Peyer's patch (tissue), 4 donors: ENCODE measurements at regions not wholly inside any gene's neighbourhood (a gene's known extent, or its start where the extent isn't known, plus 50 kb on each side); places are given as distances from the start of the nearest gene placed in this dataset.

Experiments used
- DNase-seq, 3 donors: peaks; one replicate each; pipeline ENCODE4 v3.0.0-alpha.2; 2017 to 2019
- H3K27ac ChIP-seq, 4 donors: fragments of 200-600 bp; sonication (generic); one replicate each; pipeline ENCODE4 v1.5.1; 2016 to 2019
- H3K27me3 ChIP-seq, 2 donors: fragments of 200-600 bp; sonication (generic); one replicate each; pipeline ENCODE4 v1.5.1; 2019
- H3K36me3 ChIP-seq, 3 donors: fragments of 200-600 bp; sonication (generic); one replicate each; pipeline ENCODE4 v1.5.1; 2016 to 2019
- H3K4me1 ChIP-seq, 4 donors: fragments of 200-600 bp; sonication (generic); one replicate each; pipeline ENCODE4 v1.5.1; 2016 to 2019
- H3K4me3 ChIP-seq, 4 donors: fragments of 200-600 bp; sonication (generic); 1 replicate in 3 of 4; 2 replicates in 1 of 4; pipeline ENCODE4 v1.5.1; 2016 to 2019; ENCODE audit warnings: mild to moderate bottlenecking in 1 of 4
- H3K9me3 ChIP-seq, 4 donors: fragments of 200-600 bp; sonication (generic); one replicate each; pipeline ENCODE4 v1.5.1; 2016 to 2019; ENCODE audit warnings: mild to moderate bottlenecking in 1 of 4
- POLR2A ChIP-seq, 2 donors: fragments of 450-650 bp; IDR thresholded peaks; one replicate each; pipeline ENCODE4 v1.5.1; 2017; ENCODE audit warnings: antibody characterized with exemption in 2 of 2, mild to moderate bottlenecking in 2 of 2, moderate library complexity in 2 of 2
- TF ChIP-seq, protein P1 (sequence below), 6 experiments: fragments of 450-650 bp in 4 of 6; fragments of 200-600 bp in 2 of 6; sonication (generic) in 1 of 6; IDR thresholded peaks; one replicate each; pipeline ENCODE4 v1.5.1; 2017 to 2019; ENCODE audit warnings: antibody characterized with exemption in 6 of 6, mild to moderate bottlenecking in 3 of 6, moderate library complexity in 1 of 6

DNA sequence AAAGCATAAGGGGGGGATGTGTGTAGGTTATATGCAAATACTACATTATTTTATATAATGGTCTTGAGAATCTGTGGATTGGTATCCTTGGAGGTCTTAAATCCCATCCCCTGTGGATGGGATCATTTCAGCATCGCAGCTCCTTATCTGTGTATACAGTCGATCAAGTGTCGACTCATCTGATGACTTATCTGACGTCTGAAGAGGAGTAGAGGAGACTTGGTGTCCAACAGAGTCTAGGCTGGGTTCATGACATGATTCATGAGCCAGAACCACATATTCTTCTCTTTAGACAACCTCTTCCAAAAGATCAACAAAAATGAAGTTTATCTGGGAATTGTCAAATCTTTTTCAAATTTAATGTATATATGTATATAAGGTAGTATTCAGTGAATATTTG lies 220.7 kb downstream of the NR2F2 start:
- DNase-seq, result no peak
- Histone ChIP-seq H3K4me1 (no peaks in the 10 kb centered on the region), H3K27ac (no peak overlapping the region), H3K27me3 (no peaks in the 10 kb centered on the region), H3K4me3 (no peak overlapping the region), H3K9me3 (no peaks in the 10 kb centered on the region), H3K36me3 (no peaks in the 10 kb centered on the region)
- no peak for TF ChIP-seq POLR2A (IDR thresholded peaks at IDR 0.05)
- TF ChIP-seq, protein P1, sequence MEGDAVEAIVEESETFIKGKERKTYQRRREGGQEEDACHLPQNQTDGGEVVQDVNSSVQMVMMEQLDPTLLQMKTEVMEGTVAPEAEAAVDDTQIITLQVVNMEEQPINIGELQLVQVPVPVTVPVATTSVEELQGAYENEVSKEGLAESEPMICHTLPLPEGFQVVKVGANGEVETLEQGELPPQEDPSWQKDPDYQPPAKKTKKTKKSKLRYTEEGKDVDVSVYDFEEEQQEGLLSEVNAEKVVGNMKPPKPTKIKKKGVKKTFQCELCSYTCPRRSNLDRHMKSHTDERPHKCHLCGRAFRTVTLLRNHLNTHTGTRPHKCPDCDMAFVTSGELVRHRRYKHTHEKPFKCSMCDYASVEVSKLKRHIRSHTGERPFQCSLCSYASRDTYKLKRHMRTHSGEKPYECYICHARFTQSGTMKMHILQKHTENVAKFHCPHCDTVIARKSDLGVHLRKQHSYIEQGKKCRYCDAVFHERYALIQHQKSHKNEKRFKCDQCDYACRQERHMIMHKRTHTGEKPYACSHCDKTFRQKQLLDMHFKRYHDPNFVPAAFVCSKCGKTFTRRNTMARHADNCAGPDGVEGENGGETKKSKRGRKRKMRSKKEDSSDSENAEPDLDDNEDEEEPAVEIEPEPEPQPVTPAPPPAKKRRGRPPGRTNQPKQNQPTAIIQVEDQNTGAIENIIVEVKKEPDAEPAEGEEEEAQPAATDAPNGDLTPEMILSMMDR (IDR thresholded peaks at IDR 0.05), result no peak

DNA sequence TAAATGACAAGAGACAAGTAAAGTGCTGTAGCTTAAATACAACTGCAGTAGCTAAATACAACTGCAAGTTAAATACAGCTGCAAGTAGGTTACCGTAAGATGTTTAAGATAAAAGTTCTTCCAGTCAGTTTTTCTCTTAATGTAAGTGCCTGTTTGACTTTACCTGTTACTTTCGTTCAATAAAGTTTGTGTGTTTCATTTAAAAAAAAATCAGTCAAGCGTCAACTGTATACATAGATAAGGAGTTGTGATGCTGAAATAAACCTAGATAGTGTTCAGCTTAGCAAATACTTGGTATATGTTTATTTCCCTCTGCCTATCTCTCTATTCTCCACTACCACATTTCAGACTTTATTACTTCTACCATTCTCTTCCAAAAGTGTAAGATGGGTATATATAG lies 221.2 kb downstream of the NR2F2 start:
- Histone ChIP-seq H3K36me3 (no peaks in the 10 kb centered on the region), H3K27me3 (no peaks in the 10 kb centered on the region), H3K4me3 (no peak overlapping the region), H3K27ac (no peak overlapping the region), H3K4me1 (no peaks in the 10 kb centered on the region), H3K9me3 (no peaks in the 10 kb centered on the region)
- DNase-seq, result no peak
- TF ChIP-seq, protein P1 (IDR thresholded peaks at IDR 0.05), result no peak
- TF ChIP-seq POLR2A (IDR thresholded peaks at IDR 0.05), result no peak

DNA sequence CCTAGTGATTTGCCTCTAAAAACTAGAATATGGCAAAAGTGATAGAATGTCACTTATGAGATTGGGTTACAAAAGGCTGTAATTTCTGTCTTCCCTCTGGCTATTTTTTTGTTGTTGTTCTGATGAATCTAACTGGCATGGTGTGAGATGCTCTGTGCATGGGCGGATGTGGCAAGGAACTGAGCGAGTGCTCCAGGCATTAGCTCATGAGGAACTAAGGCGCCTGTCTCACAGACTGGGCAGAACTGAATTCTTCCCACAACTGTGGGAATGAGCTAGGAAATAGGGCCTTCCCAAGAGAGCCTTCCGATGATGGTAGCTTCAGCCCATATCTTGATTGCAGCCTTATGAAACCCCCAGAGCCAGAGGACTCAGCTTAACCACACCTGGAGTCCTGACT lies 222.5 kb downstream of the NR2F2 start:
- TF ChIP-seq, protein P1 (IDR thresholded peaks at IDR 0.05), result no peak
- TF ChIP-seq POLR2A (IDR thresholded peaks at IDR 0.05), result no peak
- Histone ChIP-seq H3K4me1 (no peaks in the 10 kb centered on the region), H3K36me3 (no peaks in the 10 kb centered on the region), H3K27me3 (no peaks in the 10 kb centered on the region), H3K4me3 (no peak overlapping the region), H3K9me3 (no peaks in the 10 kb centered on the region), H3K27ac (no peak overlapping the region)
- no peak for DNase-seq

DNA sequence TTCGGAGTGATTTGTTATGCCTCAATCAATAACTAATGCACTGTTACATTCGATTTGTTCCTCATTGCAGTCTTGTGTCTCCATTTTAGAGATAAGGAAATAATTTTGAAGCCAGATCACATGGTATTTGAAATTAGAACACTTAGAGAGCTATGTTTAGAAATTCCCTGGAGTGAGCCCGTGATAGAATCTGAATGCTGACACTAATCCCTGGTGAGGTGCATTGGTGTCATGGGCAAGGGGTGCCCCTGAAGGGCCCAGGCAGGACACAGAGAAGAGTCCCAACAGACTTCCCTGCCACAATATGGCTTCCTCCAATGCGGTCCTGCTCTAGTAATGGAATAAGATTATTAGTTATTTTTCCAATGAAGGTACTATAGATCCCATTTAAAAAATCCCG lies 223.0 kb downstream of the NR2F2 start:
- DNase-seq, result no peak
- Histone ChIP-seq H3K4me3 (no peak overlapping the region), H3K27me3 (no peaks in the 10 kb centered on the region), H3K9me3 (no peaks in the 10 kb centered on the region), H3K36me3 (no peaks in the 10 kb centered on the region), H3K27ac (no peak overlapping the region), H3K4me1 (no peaks in the 10 kb centered on the region)
- TF ChIP-seq POLR2A (IDR thresholded peaks at IDR 0.05), result no peak
- TF ChIP-seq, protein P1 (IDR thresholded peaks at IDR 0.05), result no peak

DNA sequence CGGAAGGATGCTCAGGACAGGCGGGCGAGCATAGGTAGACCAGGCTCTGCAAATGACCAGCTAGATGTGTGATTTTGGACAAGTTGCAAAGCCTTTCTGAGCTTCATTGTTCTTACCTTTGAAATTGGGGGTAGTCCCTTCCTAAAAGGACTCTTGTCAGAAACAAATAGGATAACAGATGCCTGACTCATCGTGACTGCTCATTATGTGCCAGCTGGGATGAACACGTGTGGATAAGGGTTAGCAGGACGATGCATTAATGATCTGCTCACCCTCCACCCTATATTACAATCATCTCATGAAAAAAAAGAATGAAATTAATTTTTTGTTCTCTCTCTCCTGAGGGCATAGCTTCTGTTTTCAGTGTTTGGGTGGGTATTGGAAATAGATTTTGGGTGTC lies 223.4 kb downstream of the NR2F2 start:
- H3K4me1 ChIP-seq, result no peaks in the 10 kb centered on the region
- DNase-seq, result no peak
- no peaks in the 10 kb centered on the region for H3K9me3 ChIP-seq

More for the DNA sequence above, 223.4 kb downstream of the NR2F2 start:
- no peak overlapping the region for H3K4me3 ChIP-seq
- no peaks in the 10 kb centered on the region for H3K27me3 ChIP-seq
- H3K36me3 ChIP-seq, result no peaks in the 10 kb centered on the region
- no peak overlapping the region for H3K27ac ChIP-seq
- no peak for TF ChIP-seq POLR2A (IDR thresholded peaks at IDR 0.05)
- TF ChIP-seq, protein P1 (IDR thresholded peaks at IDR 0.05), result no peak
